ENCODE measurements at regions not wholly inside any gene's neighbourhood (a gene's known extent, or its start where the extent isn't known, plus 50 kb on each side); places are given as distances from the start of the nearest gene placed in this dataset.

- FAIRE-seq: no peak
- DNase-seq (ENCODE audit: insufficient read length, low spot score): no peak
- TF ChIP-seq PAX5 (IDR thresholded peaks at IDR 0.05; ENCODE audit: insufficient read depth, low read length, severe bottlenecking) (no peak), POU2F2 (IDR thresholded peaks at IDR 0.05; ENCODE audit: low read depth, low read length) (no peak), SPI1 (IDR thresholded peaks at IDR 0.05; ENCODE audit: low read depth, low read length) (no peak), POLR2AphosphoS5 (IDR thresholded peaks at IDR 0.05; ENCODE audit: low read depth, low read length) (no peak), TAF1 (IDR thresholded peaks at IDR 0.05; ENCODE audit: low read depth, low read length) (no peak), POLR2A (IDR thresholded peaks at IDR 0.05; ENCODE audit: low read depth, low read length) (no peak)
Observed at GRCh38 chr3:107973152-107973551, 117.7 kb downstream of the CD47 start.

- DNase-seq (ENCODE audit: insufficient read length, low spot score) (no peak), FAIRE-seq (no peak)
- no peak for TF ChIP-seq SPI1 (IDR thresholded peaks at IDR 0.05; ENCODE audit: low read depth, low read length)
Observed at GRCh38 chr3:107970993-107971580, 119.7 kb downstream of the CD47 start.

- FAIRE-seq (no peak), DNase-seq (ENCODE audit: insufficient read length, low spot score) (no peak)
- TF ChIP-seq SPI1 (IDR thresholded peaks at IDR 0.05; ENCODE audit: low read depth, low read length): no peak
- TF ChIP-seq TAF1 (IDR thresholded peaks at IDR 0.05; ENCODE audit: low read depth, low read length): no peak
- no peak for TF ChIP-seq PAX5 (IDR thresholded peaks at IDR 0.05; ENCODE audit: insufficient read depth, low read length, severe bottlenecking)
- no peak for TF ChIP-seq POLR2A (IDR thresholded peaks at IDR 0.05; ENCODE audit: low read depth, low read length)
- TF ChIP-seq POU2F2 (IDR thresholded peaks at IDR 0.05; ENCODE audit: low read depth, low read length): no peak
- TF ChIP-seq POLR2AphosphoS5 (IDR thresholded peaks at IDR 0.05; ENCODE audit: low read depth, low read length): no peak
Observed at GRCh38 chr3:107969994-107970819, 120.6 kb downstream of the CD47 start.

GRCh38 chr3:107969525-107969924 lies 121.3 kb downstream of the CD47 start:
- no peak for FAIRE-seq
- TF ChIP-seq POLR2A (IDR thresholded peaks at IDR 0.05; ENCODE audit: low read depth, low read length) (no peak), POU2F2 (IDR thresholded peaks at IDR 0.05; ENCODE audit: low read depth, low read length) (no peak), PAX5 (IDR thresholded peaks at IDR 0.05; ENCODE audit: insufficient read depth, low read length, severe bottlenecking) (no peak), SPI1 (IDR thresholded peaks at IDR 0.05; ENCODE audit: low read depth, low read length) (no peak), TAF1 (IDR thresholded peaks at IDR 0.05; ENCODE audit: low read depth, low read length) (no peak), POLR2AphosphoS5 (IDR thresholded peaks at IDR 0.05; ENCODE audit: low read depth, low read length) (no peak)
- no peak for DNase-seq (ENCODE audit: insufficient read length, low spot score)

GRCh38 chr3:107966276-107966675 lies 124.6 kb downstream of the CD47 start:
- FAIRE-seq (no peak), DNase-seq (ENCODE audit: insufficient read length, low spot score) (no peak)
- TF ChIP-seq SPI1 (IDR thresholded peaks at IDR 0.05; ENCODE audit: low read depth, low read length): no peak
- TF ChIP-seq TAF1 (IDR thresholded peaks at IDR 0.05; ENCODE audit: low read depth, low read length): no peak
- no peak for TF ChIP-seq POLR2A (IDR thresholded peaks at IDR 0.05; ENCODE audit: low read depth, low read length)
- TF ChIP-seq PAX5 (IDR thresholded peaks at IDR 0.05; ENCODE audit: insufficient read depth, low read length, severe bottlenecking): no peak
- TF ChIP-seq POLR2AphosphoS5 (IDR thresholded peaks at IDR 0.05; ENCODE audit: low read depth, low read length): no peak
- TF ChIP-seq POU2F2 (IDR thresholded peaks at IDR 0.05; ENCODE audit: low read depth, low read length): no peak

GRCh38 chr3:107965136-107965655 lies 125.6 kb downstream of the CD47 start:
- TF ChIP-seq PAX5 (IDR thresholded peaks at IDR 0.05; ENCODE audit: insufficient read depth, low read length, severe bottlenecking) (no peak), SPI1 (IDR thresholded peaks at IDR 0.05; ENCODE audit: low read depth, low read length) (no peak), POU2F2 (IDR thresholded peaks at IDR 0.05; ENCODE audit: low read depth, low read length) (no peak), POLR2A (IDR thresholded peaks at IDR 0.05; ENCODE audit: low read depth, low read length) (no peak), TAF1 (IDR thresholded peaks at IDR 0.05; ENCODE audit: low read depth, low read length) (no peak), POLR2AphosphoS5 (IDR thresholded peaks at IDR 0.05; ENCODE audit: low read depth, low read length) (no peak)
- no peak for DNase-seq (ENCODE audit: insufficient read length, low spot score)
- no peak for FAIRE-seq

GRCh38 chr3:107963581-107963980 lies 127.2 kb downstream of the CD47 start:
- TF ChIP-seq PAX5 (IDR thresholded peaks at IDR 0.05; ENCODE audit: insufficient read depth, low read length, severe bottlenecking): no peak
- no peak for TF ChIP-seq SPI1 (IDR thresholded peaks at IDR 0.05; ENCODE audit: low read depth, low read length)
- TF ChIP-seq TAF1 (IDR thresholded peaks at IDR 0.05; ENCODE audit: low read depth, low read length): no peak
- TF ChIP-seq POLR2AphosphoS5 (IDR thresholded peaks at IDR 0.05; ENCODE audit: low read depth, low read length): no peak
- TF ChIP-seq POU2F2 (IDR thresholded peaks at IDR 0.05; ENCODE audit: low read depth, low read length): no peak
- TF ChIP-seq POLR2A (IDR thresholded peaks at IDR 0.05; ENCODE audit: low read depth, low read length): no peak
- DNase-seq (ENCODE audit: insufficient read length, low spot score) (no peak), FAIRE-seq (no peak)

- TF ChIP-seq TAF1 (IDR thresholded peaks at IDR 0.05; ENCODE audit: low read depth, low read length) (no peak), POU2F2 (IDR thresholded peaks at IDR 0.05; ENCODE audit: low read depth, low read length) (no peak), POLR2A (IDR thresholded peaks at IDR 0.05; ENCODE audit: low read depth, low read length) (no peak), POLR2AphosphoS5 (IDR thresholded peaks at IDR 0.05; ENCODE audit: low read depth, low read length) (no peak), SPI1 (IDR thresholded peaks at IDR 0.05; ENCODE audit: low read depth, low read length) (no peak), PAX5 (IDR thresholded peaks at IDR 0.05; ENCODE audit: insufficient read depth, low read length, severe bottlenecking) (no peak)
- no peak for FAIRE-seq
- DNase-seq (ENCODE audit: insufficient read length, low spot score): no peak
Observed at GRCh38 chr3:107962946-107963345, 127.9 kb downstream of the CD47 start.

- TF ChIP-seq PAX5 (IDR thresholded peaks at IDR 0.05; ENCODE audit: insufficient read depth, low read length, severe bottlenecking): no peak
- TF ChIP-seq TAF1 (IDR thresholded peaks at IDR 0.05; ENCODE audit: low read depth, low read length): no peak
- TF ChIP-seq POLR2A (IDR thresholded peaks at IDR 0.05; ENCODE audit: low read depth, low read length): no peak
- TF ChIP-seq POU2F2 (IDR thresholded peaks at IDR 0.05; ENCODE audit: low read depth, low read length): no peak
- TF ChIP-seq POLR2AphosphoS5 (IDR thresholded peaks at IDR 0.05; ENCODE audit: low read depth, low read length): no peak
- TF ChIP-seq SPI1 (IDR thresholded peaks at IDR 0.05; ENCODE audit: low read depth, low read length): no peak
- FAIRE-seq: no peak
Observed at GRCh38 chr3:107962037-107962436, 128.8 kb downstream of the CD47 start.

More at GRCh38 chr3:107962037-107962436, 128.8 kb downstream of the CD47 start:
- no peak for DNase-seq (ENCODE audit: insufficient read length, low spot score)
